Right hindlimb (tissue), 1 donor: ENCODE measurements at regions not wholly inside any gene's neighbourhood (a gene's known extent, or its start where the extent isn't known, plus 50 kb on each side); places are given as distances from the start of the nearest gene placed in this dataset.
"Not testable (repeated sequence)": the region's sequence is repeated elsewhere in the genome, so short reads cannot be mapped to it uniquely, and the experiment has no call there.

Source experiments
- DNase-seq: peaks from one replicate; pipeline ENCODE4 v3.0.0-alpha.2; 2018

- not testable (repeated sequence) for DNase-seq
These were observed 531.1 kb upstream of the SLC39A10 start for GRCh38 chr2:195125889-195126288.

- no peak for DNase-seq
These were observed 532.5 kb upstream of the SLC39A10 start for GRCh38 chr2:195124391-195125079.

GRCh38 chr2:195122653-195123052 is 534.4 kb upstream of the SLC39A10 start:
- no peak for DNase-seq

- DNase-seq, result no peak
These were observed 535.7 kb upstream of the SLC39A10 start for GRCh38 chr2:195121341-195121740.

- DNase-seq, result no peak
These were observed 537.8 kb upstream of the SLC39A10 start for GRCh38 chr2:195119231-195119630.

GRCh38 chr2:195118276-195118675 is 538.8 kb upstream of the SLC39A10 start:
- no peak for DNase-seq

- DNase-seq, result no peak
These were observed 540.0 kb upstream of the SLC39A10 start for GRCh38 chr2:195117011-195117410.

- DNase-seq, result no peak
These were observed 541.3 kb upstream of the SLC39A10 start for GRCh38 chr2:195115738-195116137.

GRCh38 chr2:195108182-195108581 is 548.8 kb upstream of the SLC39A10 start:
- no peak for DNase-seq

- DNase-seq, result no peak
These were observed 550.2 kb upstream of the SLC39A10 start for GRCh38 chr2:195106681-195107380.

- DNase-seq, result no peak
These were observed 551.4 kb upstream of the SLC39A10 start for GRCh38 chr2:195105581-195105980.

GRCh38 chr2:195094330-195094729 is 562.7 kb upstream of the SLC39A10 start:
- DNase-seq, result no peak

GRCh38 chr2:195092341-195092740 is 564.7 kb upstream of the SLC39A10 start:
- no peak for DNase-seq

- not testable (repeated sequence) for DNase-seq
These were observed 584.2 kb upstream of the SLC39A10 start for GRCh38 chr2:195072806-195073205.

GRCh38 chr2:195057001-195057400 is 600.0 kb upstream of the SLC39A10 start:
- no peak for DNase-seq

- no peak for DNase-seq
These were observed 601.0 kb upstream of the SLC39A10 start for GRCh38 chr2:195055996-195056395.

GRCh38 chr2:195051401-195051800 is 605.6 kb upstream of the SLC39A10 start:
- no peak for DNase-seq

- no peak for DNase-seq
These were observed 607.5 kb upstream of the SLC39A10 start for GRCh38 chr2:195049372-195050031.

- DNase-seq, result no peak
These were observed 609.1 kb upstream of the SLC39A10 start for GRCh38 chr2:195047955-195048354.

GRCh38 chr2:195044801-195045200 is 612.2 kb upstream of the SLC39A10 start:
- no peak for DNase-seq

- DNase-seq, result no peak
These were observed 618.9 kb upstream of the SLC39A10 start for GRCh38 chr2:195038153-195038552.

- no peak for DNase-seq
These were observed 620.0 kb upstream of the SLC39A10 start for GRCh38 chr2:195037045-195037444.

- no peak for DNase-seq
These were observed 625.6 kb upstream of the SLC39A10 start for GRCh38 chr2:195031411-195031810.
